H1 (cell line): ENCODE measurements at regions not wholly inside any gene's neighbourhood (a gene's known extent, or its start where the extent isn't known, plus 50 kb on each side); places are given as distances from the start of the nearest gene placed in this dataset.

Source experiments
- POLR2AphosphoS5 ChIP-seq: IDR thresholded peaks from 2 replicates; pipeline ENCODE4 v1.6.1; 2011; ENCODE audit warnings: low read depth, low read length
- RXRA ChIP-seq: IDR thresholded peaks from 2 replicates; pipeline ENCODE4 v1.6.1; 2011; ENCODE audit warnings: low read depth, mild to moderate bottlenecking, low read length, moderate library complexity; ENCODE audit not compliant: insufficient read depth

- no peak for TF ChIP-seq RXRA
- TF ChIP-seq POLR2AphosphoS5 = no peak
- TF ChIP-seq, all 59 proteins: peak for 0
These were observed 215.3 kb upstream of the FOXD3 start (continued) for GRCh38 chr1:63107066-63107465.
